ENCODE measurements at regions not wholly inside any gene's neighbourhood (a gene's known extent, or its start where the extent isn't known, plus 50 kb on each side); places are given as distances from the start of the nearest gene placed in this dataset.

DNA sequence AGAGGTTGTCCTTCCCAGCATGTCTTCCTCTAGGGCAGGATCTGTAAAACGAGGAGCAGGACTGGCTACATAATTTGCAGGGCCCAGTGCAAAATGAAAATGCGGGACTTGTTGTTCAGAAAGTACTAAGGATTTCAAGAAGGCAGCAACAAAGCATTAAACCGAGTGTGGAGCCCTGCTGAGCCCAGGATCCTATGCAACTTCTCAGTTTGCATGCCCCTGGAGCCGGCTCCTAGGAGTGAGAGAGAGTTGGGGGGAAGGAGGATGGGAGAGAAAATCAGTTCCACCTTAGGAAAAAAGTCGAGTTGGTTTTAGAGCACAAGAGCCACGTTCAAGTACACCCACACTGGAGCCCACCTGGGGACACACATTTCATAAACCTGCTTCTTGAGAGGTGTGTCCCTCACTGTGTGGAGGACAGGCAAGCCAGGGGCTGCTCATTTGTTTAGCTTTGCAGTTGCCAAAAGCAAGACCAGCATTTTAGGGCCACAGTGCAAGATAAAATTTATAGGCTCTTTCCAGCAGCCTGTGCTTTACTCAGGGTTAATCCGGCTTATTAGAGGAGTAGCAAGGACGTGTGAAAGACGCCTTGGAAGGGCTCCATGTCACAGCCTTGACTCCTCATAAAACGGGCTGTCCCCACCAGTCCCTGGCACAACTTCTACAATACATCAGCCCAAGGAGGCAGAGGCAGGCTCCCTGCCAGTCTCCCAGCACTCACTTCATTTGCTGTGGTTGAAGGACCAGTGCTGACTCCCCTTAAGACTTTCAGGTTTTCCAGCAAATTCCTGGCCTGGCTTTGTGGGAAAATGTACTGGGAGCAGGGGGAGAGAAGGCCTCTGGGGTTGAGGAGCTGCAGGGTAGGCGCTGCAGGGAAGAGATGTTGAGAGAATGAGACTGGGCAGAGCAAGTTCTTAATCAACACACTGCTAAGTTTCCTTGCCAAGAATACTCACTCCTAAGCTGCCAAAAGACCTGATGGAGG is 159.7 kb upstream of the SEMA6A start:
- TF ChIP-seq, protein P1, sequence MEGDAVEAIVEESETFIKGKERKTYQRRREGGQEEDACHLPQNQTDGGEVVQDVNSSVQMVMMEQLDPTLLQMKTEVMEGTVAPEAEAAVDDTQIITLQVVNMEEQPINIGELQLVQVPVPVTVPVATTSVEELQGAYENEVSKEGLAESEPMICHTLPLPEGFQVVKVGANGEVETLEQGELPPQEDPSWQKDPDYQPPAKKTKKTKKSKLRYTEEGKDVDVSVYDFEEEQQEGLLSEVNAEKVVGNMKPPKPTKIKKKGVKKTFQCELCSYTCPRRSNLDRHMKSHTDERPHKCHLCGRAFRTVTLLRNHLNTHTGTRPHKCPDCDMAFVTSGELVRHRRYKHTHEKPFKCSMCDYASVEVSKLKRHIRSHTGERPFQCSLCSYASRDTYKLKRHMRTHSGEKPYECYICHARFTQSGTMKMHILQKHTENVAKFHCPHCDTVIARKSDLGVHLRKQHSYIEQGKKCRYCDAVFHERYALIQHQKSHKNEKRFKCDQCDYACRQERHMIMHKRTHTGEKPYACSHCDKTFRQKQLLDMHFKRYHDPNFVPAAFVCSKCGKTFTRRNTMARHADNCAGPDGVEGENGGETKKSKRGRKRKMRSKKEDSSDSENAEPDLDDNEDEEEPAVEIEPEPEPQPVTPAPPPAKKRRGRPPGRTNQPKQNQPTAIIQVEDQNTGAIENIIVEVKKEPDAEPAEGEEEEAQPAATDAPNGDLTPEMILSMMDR (IDR thresholded peaks at IDR 0.05; ENCODE audit: insufficient read depth, low read length, poor library complexity, severe bottlenecking), result no peak
- H3K27me3 ChIP-seq (ENCODE audit: control insufficient read depth, insufficient read depth, low read length), result peaks cover 2% of the 10 kb centered on the region
- H3K36me3 ChIP-seq (ENCODE audit: control insufficient read depth, insufficient read depth, low read length), result no peaks in the 10 kb centered on the region
- no peak overlapping the region for H3K4me3 ChIP-seq (ENCODE audit: low read depth, low read length)
- no peak for DNase-seq (ENCODE audit: low read depth)

DNA sequence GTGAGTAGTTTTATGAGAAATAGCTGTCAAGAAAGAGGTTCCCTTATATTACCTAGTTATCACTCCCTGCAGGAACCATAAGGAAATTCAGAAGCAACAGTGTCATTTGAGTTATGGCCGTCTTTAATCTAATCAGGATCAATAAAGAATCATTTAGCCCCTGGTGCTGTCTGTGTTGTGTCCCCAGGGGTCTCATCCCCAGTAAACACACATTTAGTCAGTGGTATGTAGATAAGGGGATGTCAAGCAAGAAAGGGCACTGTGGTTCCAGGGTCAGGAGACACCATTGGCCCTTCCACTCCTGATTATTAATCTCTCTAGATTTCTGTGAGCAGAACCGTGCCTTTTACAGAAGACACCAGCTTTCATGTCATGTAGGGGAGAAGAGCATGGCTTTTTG is 158.0 kb upstream of the SEMA6A start:
- TF ChIP-seq, protein P1 (IDR thresholded peaks at IDR 0.05; ENCODE audit: insufficient read depth, low read length, poor library complexity, severe bottlenecking), result no peak
- Histone ChIP-seq H3K4me3 (ENCODE audit: low read depth, low read length) (no peak overlapping the region), H3K27me3 (ENCODE audit: control insufficient read depth, insufficient read depth, low read length) (peaks cover 2% of the 10 kb centered on the region), H3K36me3 (ENCODE audit: control insufficient read depth, insufficient read depth, low read length) (no peaks in the 10 kb centered on the region)
- DNase-seq (ENCODE audit: low read depth), result no peak

DNA sequence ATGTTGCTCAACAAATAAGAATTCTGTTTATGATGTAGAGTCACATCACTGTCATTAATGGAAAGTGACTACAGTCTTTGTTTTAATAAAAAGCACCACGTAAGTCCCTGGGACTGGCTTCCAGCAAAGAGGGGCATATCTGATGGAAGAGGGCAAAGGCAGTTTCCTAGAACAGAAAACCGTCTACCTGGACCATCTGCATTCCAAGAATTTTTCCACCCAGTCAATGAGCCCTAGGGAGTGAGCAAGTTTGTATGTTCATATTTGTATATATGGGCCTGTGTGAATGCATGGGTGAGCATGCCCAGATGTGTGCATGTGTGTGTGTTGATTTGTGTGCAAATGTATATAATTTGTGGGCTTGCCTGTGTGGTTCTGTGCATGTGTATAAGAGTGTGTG is 156.8 kb upstream of the SEMA6A start:
- Histone ChIP-seq H3K36me3 (ENCODE audit: control insufficient read depth, insufficient read depth, low read length) (no peaks in the 10 kb centered on the region), H3K4me3 (ENCODE audit: low read depth, low read length) (no peak overlapping the region), H3K27me3 (ENCODE audit: control insufficient read depth, insufficient read depth, low read length) (peaks cover 2% of the 10 kb centered on the region)
- TF ChIP-seq, protein P1 (IDR thresholded peaks at IDR 0.05; ENCODE audit: insufficient read depth, low read length, poor library complexity, severe bottlenecking), result no peak
- DNase-seq (ENCODE audit: low read depth), result no peak

DNA sequence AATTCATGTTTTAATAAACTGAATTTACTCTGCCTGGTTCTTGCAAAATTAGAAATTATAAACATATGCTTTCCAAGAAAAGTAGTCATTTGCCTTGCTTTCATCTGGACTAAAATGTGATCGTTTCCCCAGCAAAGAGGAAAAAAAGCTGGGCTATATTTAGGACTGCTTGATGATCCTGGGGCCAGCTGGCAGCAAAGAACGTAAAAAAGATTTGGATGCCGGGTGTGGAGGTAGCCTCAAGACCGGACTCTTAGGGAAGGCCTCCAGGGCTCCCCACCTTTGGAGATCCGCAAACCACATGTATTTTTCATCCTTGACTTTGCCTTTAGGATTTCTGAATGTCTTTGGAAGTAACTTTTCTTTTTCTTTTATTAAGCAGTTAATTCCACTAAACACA is 156.1 kb upstream of the SEMA6A start:
- H3K36me3 ChIP-seq (ENCODE audit: control insufficient read depth, insufficient read depth, low read length), result no peaks in the 10 kb centered on the region
- H3K4me3 ChIP-seq (ENCODE audit: low read depth, low read length), result no peak overlapping the region
- DNase-seq (ENCODE audit: low read depth), result no peak
- peaks cover 2% of the 10 kb centered on the region for H3K27me3 ChIP-seq (ENCODE audit: control insufficient read depth, insufficient read depth, low read length)
- TF ChIP-seq, protein P1 (IDR thresholded peaks at IDR 0.05; ENCODE audit: insufficient read depth, low read length, poor library complexity, severe bottlenecking), result no peak

- Histone ChIP-seq H3K27me3 (ENCODE audit: control insufficient read depth, insufficient read depth, low read length) (peaks cover 2% of the 10 kb centered on the region), H3K4me3 (ENCODE audit: low read depth, low read length) (no peak overlapping the region), H3K36me3 (ENCODE audit: control insufficient read depth, insufficient read depth, low read length) (no peaks in the 10 kb centered on the region)
- TF ChIP-seq, protein P1 (IDR thresholded peaks at IDR 0.05; ENCODE audit: insufficient read depth, low read length, poor library complexity, severe bottlenecking), result no peak
- no peak for DNase-seq (ENCODE audit: low read depth)
Observed at GRCh38 chr5:116730185-116730584, 155.6 kb upstream of the SEMA6A start.

Measured in kidney epithelial cell (primary cell).